Urinary bladder (tissue), 3 donors: ENCODE measurements at regions not wholly inside any gene's neighbourhood (a gene's known extent, or its start where the extent isn't known, plus 50 kb on each side); places are given as distances from the start of the nearest gene placed in this dataset.
A peak's percentile ranks its signal among the peaks of the same experiment; 100 is the strongest.

Experiments
- DNase-seq: peaks from one replicate; pipeline ENCODE4 v3.0.0-alpha.2; 2015; ENCODE audit errors: extremely low spot score
- H3K27ac ChIP-seq: one replicate; pipeline ENCODE4 v1.5.1; 2013; ENCODE audit warnings: low read depth, mild to moderate bottlenecking, moderate library complexity
- H3K36me3 ChIP-seq: one replicate; pipeline ENCODE4 v1.6.1; 2013; ENCODE audit warnings: mild to moderate bottlenecking, moderate library complexity; ENCODE audit not compliant: insufficient read depth
- H3K4me1 ChIP-seq: one replicate; pipeline ENCODE4 v1.6.1; 2013; ENCODE audit warnings: mild to moderate bottlenecking, moderate library complexity; ENCODE audit not compliant: insufficient read depth
- H3K4me3 ChIP-seq: one replicate; pipeline ENCODE4 v1.5.1; 2013; ENCODE audit warnings: low read depth, low read length
- WGBS: extraction: QIAGEN DNeasy Blood & Tissue Kit; methylation state at CpG from one replicate; pipeline ENCODE4 v1.1.7; 2013; 5-methylcytosine and 5-hydroxymethylcytosine counted together
- donor health status: healthy with polysubstance abuse.
- donor health status: healthy.

DNA sequence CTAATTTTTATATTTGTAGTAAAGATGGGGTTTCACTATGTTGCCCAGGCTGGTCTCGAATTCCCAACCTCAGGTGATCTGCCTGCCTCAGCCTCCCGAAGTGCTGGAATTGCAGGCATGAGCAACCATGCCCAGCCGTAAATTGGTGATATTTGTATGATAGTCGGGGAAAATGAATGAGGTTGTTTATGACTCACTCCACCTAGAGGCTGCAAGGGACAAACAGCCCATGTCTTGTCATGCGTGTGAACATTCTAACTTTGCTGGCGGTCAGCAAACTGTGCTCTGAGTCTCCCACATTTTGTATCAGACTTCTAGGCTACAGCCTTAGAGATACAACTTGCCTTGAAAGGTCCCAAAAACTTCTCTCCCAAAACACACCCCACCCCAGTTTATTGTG is 133.5 kb upstream of the DTNA start:
- H3K36me3 ChIP-seq: no peaks in the 10 kb centered on the region
- H3K27ac ChIP-seq: no peak overlapping the region
- no peak overlapping the region for H3K4me3 ChIP-seq
- no peaks in the 10 kb centered on the region for H3K4me1 ChIP-seq
- WGBS: 96% methylated on average over 6 of the region's 6 CpGs
- no peak for DNase-seq

DNA sequence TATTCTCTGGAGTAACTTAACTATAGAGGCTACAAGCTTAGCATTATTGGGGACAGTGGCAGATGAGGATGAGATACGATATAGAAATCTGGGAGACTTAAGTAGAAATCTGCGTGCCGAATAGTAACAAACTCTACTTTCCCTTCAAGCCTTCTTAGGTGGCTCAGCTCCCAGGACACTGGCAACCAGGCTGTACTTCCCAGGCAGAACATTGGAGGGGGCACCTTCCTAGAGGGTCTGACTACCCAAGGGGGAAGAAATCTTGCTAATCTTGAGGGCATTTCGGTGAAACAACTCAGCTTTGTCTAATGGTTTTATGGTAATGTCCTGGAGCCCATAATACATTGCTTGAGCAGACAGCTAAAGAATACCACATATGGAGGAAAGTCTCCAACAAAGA is 126.2 kb upstream of the DTNA start:
- no peaks in the 10 kb centered on the region for H3K4me1 ChIP-seq
- H3K27ac ChIP-seq: no peak overlapping the region
- H3K36me3 ChIP-seq: no peaks in the 10 kb centered on the region
- DNase-seq: no peak
- 78% methylated on average over 4 of the region's 4 CpGs for WGBS
- no peak overlapping the region for H3K4me3 ChIP-seq

DNA sequence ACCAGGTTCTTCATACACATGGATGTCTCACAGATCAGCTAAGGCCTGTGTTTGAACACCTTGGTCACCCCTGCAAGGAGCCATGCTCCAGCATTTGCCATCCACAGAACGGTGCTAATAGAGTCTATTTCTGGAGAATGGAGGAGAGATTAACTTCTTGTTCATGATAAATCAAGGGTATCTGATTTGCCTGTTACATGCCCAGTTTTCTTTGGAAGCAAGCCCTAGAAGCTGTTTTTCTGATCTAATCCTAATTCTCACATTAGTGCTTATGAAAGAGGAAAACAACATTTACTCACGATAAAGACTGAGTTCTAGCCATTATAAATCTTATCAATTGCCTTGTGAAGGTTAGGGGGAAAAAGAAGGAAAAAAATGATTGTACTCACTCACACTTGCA is 119.6 kb upstream of the DTNA start:
- Histone ChIP-seq H3K27ac (no peak overlapping the region), H3K4me3 (no peak overlapping the region), H3K4me1 (no peaks in the 10 kb centered on the region), H3K36me3 (no peaks in the 10 kb centered on the region)
- DNase-seq: no peak
- WGBS: 57% methylated on average over 2 of the region's 2 CpGs

DNA sequence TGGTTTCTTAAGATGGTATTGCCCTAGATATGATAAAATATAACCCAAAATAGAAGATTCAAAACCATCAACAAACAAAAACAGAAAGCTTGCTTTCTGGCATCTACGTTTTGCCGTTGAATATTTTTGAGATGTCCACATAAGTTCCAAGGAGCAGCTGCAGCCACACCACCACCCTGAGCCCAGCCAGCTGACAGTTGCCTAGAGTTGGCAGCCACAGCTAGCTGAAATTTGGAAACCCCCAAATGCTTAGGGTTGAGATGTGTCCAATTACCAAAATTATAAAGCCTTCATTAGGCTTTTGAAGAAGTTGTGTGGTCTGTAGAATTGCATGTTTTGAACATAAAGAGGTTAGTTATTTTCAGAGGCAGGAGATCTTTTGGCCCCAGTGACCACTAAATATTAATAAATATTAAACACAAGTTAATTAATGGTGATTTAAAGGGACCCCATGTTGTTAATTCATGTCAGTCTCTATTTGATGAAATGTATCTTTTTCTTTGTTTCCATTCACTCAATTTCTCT is 118.1 kb upstream of the DTNA start:
- 66% methylated on average over 2 of the region's 2 CpGs for WGBS
- H3K4me1 ChIP-seq: no peaks in the 10 kb centered on the region
- no peak overlapping the region for H3K4me3 ChIP-seq
- H3K27ac ChIP-seq: no peak overlapping the region
- H3K36me3 ChIP-seq: no peaks in the 10 kb centered on the region
- no peak for DNase-seq

DNA sequence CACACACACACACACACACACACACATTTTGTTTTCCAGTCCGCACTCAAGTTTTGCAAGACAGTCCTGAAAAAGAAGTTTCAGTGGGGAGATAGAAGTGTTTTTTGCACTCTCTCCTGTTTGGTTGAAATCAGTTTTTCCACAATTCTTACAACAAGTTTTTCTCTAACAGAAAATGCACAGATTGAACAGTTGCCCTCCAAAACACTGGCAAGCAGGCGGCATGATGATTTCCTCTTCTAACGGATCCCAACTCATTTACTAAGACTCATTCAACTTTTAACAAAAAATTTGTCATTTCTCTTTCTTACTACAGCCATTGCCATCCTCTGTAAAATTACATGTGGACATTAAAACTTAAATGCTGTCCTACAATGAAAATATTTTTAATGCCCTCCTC is 117.6 kb upstream of the DTNA start:
- no peak for DNase-seq
- Histone ChIP-seq H3K27ac (no peak overlapping the region), H3K36me3 (no peaks in the 10 kb centered on the region), H3K4me1 (no peaks in the 10 kb centered on the region), H3K4me3 (no peak overlapping the region)
- 60% methylated on average over 3 of the region's 3 CpGs for WGBS

DNA sequence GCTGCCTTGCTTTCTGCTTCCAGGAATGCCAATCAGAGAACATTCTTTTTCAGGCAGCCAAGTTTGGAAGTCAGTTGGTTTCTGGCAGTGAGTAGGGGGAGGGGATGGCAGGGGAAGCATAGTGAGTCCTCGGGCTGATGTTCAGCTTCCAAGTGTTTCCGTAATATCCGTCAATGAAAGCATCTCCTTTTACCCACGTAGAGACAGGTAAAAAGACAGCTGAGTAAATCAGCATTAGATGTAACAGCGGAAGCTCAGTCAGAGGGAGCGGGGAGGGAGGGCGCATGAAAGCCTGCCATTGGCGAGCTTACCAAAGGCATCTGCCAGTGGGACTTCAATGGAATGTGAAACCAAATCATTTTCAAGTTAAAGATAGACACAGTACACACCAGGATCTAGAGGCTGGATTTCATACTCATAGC is 117.1 kb upstream of the DTNA start:
- WGBS: 6% methylated on average over 8 of the region's 8 CpGs
- Histone ChIP-seq H3K4me1 (no peaks in the 10 kb centered on the region), H3K4me3 (no peak overlapping the region), H3K27ac (no peak overlapping the region), H3K36me3 (no peaks in the 10 kb centered on the region)
- peak; percentile 5 for DNase-seq

DNA sequence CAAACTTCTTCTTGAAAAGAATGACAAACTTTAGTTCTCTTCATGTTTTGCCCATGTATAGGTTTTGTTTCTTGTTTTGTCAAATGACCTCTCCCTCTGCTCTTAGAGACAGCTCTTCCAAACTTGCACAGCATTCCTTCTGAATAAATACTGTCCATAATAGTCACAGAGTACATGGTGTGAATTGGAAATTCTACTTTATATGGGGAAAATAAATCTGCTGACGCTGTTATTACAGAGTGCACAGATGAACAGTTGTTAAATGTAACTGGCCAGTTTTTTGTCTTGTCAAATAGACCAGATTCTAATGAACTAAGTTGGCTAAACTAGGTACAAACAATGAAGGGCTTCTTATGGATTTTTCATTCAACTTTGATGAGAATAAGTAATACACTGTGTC is 115.8 kb upstream of the DTNA start:
- Histone ChIP-seq H3K36me3 (no peaks in the 10 kb centered on the region), H3K4me1 (no peaks in the 10 kb centered on the region), H3K27ac (no peak overlapping the region), H3K4me3 (no peak overlapping the region)
- no peak for DNase-seq
- WGBS: 42% methylated on average over 1 of the region's 1 CpG

DNA sequence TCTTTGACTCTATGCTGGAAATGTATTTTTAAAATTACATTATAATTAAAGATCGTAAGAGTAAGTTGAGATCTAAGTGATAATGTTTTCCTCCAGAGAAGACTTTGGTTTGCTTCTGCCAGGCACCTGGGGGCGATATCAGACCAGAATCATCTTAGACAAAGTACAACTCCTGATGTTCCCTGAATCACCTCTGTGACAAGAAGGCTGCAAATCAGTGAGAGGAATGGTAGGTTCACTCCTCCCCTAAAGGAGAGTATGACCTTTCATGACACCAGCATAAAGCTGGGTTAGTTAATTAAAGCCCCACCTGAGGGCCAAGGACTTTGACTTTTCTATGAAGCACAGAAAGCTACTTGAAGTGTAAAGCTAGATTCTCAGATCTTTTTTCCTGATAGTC is 114.4 kb upstream of the DTNA start:
- WGBS: 35% methylated on average over 2 of the region's 2 CpGs
- Histone ChIP-seq H3K27ac (no peak overlapping the region), H3K4me3 (no peak overlapping the region), H3K4me1 (no peaks in the 10 kb centered on the region), H3K36me3 (no peaks in the 10 kb centered on the region)
- DNase-seq: no peak

DNA sequence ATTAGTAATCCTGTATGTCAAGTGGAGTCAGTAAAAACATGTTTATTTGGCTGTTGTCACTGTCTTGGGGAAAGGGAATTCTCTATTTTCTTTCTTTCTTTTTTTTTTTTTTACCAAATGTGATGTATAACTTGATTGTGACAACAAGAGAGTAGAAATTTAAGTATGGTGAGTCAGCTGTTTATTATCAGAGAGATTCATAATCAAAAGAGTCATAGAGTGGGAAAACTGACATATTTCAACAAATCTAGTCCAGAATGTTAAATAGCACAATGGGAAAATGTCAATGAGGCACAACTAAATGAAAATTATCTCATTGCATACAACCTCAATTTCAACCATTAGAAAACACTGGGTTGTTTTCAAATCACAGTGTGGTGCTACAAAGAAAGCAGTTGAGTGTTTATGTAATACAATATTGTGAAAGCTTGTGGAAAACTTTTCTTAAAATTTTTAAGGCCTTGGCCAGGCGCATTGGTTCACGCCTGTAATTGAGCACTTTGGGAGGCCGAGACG is 111.9 kb upstream of the DTNA start:
- Histone ChIP-seq H3K27ac (no peak overlapping the region), H3K4me3 (no peak overlapping the region), H3K4me1 (no peaks in the 10 kb centered on the region), H3K36me3 (no peaks in the 10 kb centered on the region)
- WGBS: 94% methylated on average over 4 of the region's 4 CpGs
- DNase-seq: no peak

DNA sequence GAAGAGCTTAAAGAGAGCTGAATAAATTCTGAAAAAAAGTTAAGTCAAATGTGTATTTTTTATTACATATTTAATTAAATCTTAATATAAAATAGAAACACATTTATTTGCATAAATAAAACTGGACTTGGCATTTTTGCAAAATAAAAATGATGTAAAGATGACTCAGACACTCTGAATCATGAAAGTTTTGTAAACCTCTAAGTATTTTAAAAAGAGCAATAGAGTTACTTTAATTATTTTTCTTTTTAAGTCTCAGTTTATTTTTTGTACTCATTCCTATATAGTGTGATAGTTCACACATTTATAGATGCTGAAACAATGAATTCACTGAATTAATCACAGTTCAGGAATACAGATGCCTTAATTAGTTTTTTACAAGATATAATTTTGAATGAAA is 109.9 kb upstream of the DTNA start:
- H3K4me1 ChIP-seq: no peaks in the 10 kb centered on the region
- no peak for DNase-seq

DNA sequence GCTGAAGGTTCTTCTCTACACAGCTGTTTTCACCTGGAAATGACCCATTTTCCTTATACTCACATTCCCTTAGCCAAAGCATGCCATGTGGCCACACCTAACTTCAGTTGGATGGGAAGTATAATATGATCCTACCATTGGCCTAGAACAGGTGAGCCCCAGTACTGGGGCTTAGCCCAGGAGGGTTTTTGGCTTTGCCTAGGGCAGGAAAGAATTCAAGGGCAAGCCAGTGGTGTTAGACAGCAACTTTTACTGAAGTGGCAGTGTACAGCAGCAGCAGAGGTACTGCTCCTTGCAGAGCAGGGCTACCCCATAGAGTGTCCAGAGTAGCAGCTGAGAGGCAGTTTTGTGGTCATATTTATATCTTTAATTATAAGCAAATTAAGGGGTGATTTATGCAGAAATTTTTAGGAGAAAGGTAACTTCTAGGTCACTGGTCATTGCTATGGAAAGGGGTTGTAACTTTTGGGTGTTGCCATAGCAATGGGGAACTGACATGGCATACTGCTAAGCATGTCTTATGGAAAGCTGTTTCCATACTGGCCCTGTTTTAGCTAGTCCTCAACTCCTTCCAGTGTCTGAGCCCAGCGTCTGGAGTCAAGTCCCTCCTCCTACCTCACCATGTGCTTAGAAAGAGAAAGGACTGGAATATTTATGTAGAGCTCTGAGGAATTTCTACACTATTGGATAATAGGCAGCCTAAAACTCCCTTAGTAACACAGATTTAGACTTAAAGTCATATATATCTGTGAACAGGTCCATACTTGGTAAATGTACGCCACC is 109.0 kb upstream of the DTNA start:
- H3K27ac ChIP-seq: no peak overlapping the region
- 63% methylated on average over 2 of the region's 2 CpGs for WGBS
- no peak overlapping the region for H3K4me3 ChIP-seq
- DNase-seq: no peak
- H3K4me1 ChIP-seq: no peaks in the 10 kb centered on the region
- no peaks in the 10 kb centered on the region for H3K36me3 ChIP-seq

More for the DNA sequence above, 109.9 kb upstream of the DTNA start:
- Histone ChIP-seq H3K27ac (no peak overlapping the region), H3K36me3 (no peaks in the 10 kb centered on the region), H3K4me3 (no peak overlapping the region)

DNA sequence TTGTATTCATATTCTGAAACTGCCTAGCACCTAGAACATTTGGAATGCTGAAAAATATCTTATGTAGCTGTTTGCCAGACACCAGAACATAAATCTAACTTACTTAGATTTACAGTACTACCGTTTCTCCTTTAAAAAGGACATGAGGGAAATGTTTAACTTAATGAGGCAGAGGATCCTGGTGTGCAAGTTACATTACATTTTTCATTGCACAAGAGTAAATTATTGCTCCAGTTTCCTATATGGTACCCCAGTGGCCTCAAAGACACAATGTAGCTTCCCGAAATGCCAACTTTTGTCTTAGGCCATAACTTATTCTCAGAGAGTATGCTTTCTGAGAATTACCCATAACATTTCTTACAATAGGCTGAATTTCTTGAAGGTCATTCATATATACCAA is 105.5 kb upstream of the DTNA start:
- no peaks in the 10 kb centered on the region for H3K4me1 ChIP-seq
- no peak overlapping the region for H3K27ac ChIP-seq
- H3K36me3 ChIP-seq: no peaks in the 10 kb centered on the region
- no peak overlapping the region for H3K4me3 ChIP-seq
- WGBS: 53% methylated on average over 2 of the region's 2 CpGs
- DNase-seq: no peak

DNA sequence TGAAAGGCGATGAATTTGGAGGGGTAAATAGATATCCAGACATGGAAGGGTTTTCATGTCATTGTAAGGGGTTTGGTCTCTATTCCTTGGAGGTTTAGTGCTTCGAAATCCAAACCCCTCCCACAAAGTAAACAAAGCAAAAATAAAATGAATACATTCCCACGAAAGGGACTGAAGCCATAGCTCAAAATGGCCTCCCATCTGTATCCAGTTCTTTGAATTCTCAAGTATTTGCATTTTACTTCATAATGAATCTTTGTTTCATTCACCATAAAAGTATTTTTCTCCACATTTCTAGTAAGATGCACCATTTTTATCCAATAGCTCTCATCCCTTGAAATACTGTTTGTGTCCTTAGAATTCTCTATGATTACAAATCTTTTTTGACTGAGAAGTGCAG is 103.2 kb upstream of the DTNA start:
- WGBS: 86% methylated on average over 3 of the region's 3 CpGs
- H3K4me1 ChIP-seq: no peaks in the 10 kb centered on the region
- DNase-seq: no peak
- H3K27ac ChIP-seq: no peak overlapping the region
- no peak overlapping the region for H3K4me3 ChIP-seq
- no peaks in the 10 kb centered on the region for H3K36me3 ChIP-seq

DNA sequence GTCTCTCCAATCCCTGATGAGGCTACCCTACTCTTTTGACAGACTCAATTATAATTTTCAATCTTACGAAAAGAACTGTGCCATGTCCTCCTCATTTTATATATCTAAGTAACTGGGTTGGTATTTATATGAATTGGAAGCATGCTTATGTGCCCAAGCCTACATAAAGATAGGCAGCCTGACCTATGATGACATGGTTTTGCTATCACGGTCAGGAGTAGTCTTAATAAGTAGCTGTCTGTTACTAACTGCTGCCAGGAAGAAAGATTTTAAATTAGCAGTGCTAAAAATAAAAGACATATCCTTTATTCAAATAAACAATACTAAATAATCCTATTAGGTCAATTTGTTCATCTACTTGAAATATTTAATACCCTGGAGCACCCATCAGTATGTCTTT is 102.0 kb upstream of the DTNA start:
- Histone ChIP-seq H3K4me3 (no peak overlapping the region), H3K27ac (no peak overlapping the region), H3K36me3 (no peaks in the 10 kb centered on the region), H3K4me1 (no peaks in the 10 kb centered on the region)
- WGBS: 74% methylated on average over 2 of the region's 2 CpGs
- no peak for DNase-seq
